Gastroesophageal sphincter (tissue), 4 donors: ENCODE measurements at regions not wholly inside any gene's neighbourhood (a gene's known extent, or its start where the extent isn't known, plus 50 kb on each side); places are given as distances from the start of the nearest gene placed in this dataset.

Source experiments
- ATAC-seq: fragments of 150-250 bp; one replicate; pipeline ENCODE4 v1.9.1; 2016; ENCODE audit warnings: mild to moderate bottlenecking, moderate library complexity
- H3K27ac ChIP-seq, 4 donors: fragments of 200-600 bp; sonication (generic) in 3 of 4; 1 replicate in 3 of 4; 2 replicates in 1 of 4; pipeline ENCODE4 v1.5.1; 2016 to 2019
- H3K27me3 ChIP-seq: fragments of 200-600 bp; sonication (generic); one replicate; pipeline ENCODE4 v1.5.1; 2019
- H3K36me3 ChIP-seq, 2 donors: fragments of 200-600 bp; sonication (generic); one replicate each; pipeline ENCODE4 v1.5.1; 2019; ENCODE audit warnings: control low read depth in 1 of 2
- H3K4me1 ChIP-seq, 3 donors: fragments of 200-600 bp; sonication (generic); 1 replicate in 2 of 3; 2 replicates in 1 of 3; pipeline ENCODE4 v1.5.1; 2016 to 2019; ENCODE audit warnings: control low read depth in 2 of 3
- H3K4me3 ChIP-seq, 2 donors: fragments of 200-600 bp; sonication (generic); one replicate each; pipeline ENCODE4 v1.5.1; 2019; ENCODE audit warnings: mild to moderate bottlenecking in 1 of 2, moderate library complexity in 1 of 2
- H3K9me3 ChIP-seq, 3 donors: fragments of 200-600 bp; sonication (generic); one replicate each; pipeline ENCODE4 v1.5.1; 2017 to 2019; ENCODE audit warnings: control low read depth in 2 of 3
- CTCF ChIP-seq, 4 experiments: fragments of 200-600 bp in 2 of 4; fragments of 450-650 bp in 2 of 4; sonication (generic) in 1 of 4; IDR thresholded peaks; one replicate each; pipeline ENCODE4 v1.5.1; 2017 to 2019; ENCODE audit warnings: antibody characterized with exemption in 4 of 4, mild to moderate bottlenecking in 2 of 4, moderate library complexity in 2 of 4
- EP300 ChIP-seq: sonication (generic); formaldehyde crosslinking; IDR thresholded peaks from one replicate; pipeline ENCODE4 v1.6.1; 2017; ENCODE audit warnings: antibody characterized with exemption, mild to moderate bottlenecking
- POLR2A ChIP-seq, 2 donors: fragments of 450-650 bp; IDR thresholded peaks; one replicate each; pipeline ENCODE4 v1.6.1; 2017; ENCODE audit warnings: antibody characterized with exemption in 2 of 2, mild to moderate bottlenecking in 2 of 2, moderate library complexity in 1 of 2
- POLR2AphosphoS5 ChIP-seq: sonication (generic); formaldehyde crosslinking; IDR thresholded peaks from one replicate; pipeline ENCODE4 v1.6.1; 2017; ENCODE audit warnings: antibody characterized with exemption
- WGBS, 2 donors: methylation state at CpG; one replicate each; pipeline ENCODE4 v1.1.5; 2018; ENCODE audit warnings: low coverage in 1 of 2; 5-methylcytosine and 5-hydroxymethylcytosine counted together

- H3K27ac ChIP-seq = no peak overlapping the region
- ATAC-seq = no peak
- WGBS, 2 donors = 81 to 83% methylated on average over 3 of the region's 3 CpGs
Measured at GRCh38 chr12:24751181-24751580, 197.7 kb downstream of the BCAT1 start.

DNA sequence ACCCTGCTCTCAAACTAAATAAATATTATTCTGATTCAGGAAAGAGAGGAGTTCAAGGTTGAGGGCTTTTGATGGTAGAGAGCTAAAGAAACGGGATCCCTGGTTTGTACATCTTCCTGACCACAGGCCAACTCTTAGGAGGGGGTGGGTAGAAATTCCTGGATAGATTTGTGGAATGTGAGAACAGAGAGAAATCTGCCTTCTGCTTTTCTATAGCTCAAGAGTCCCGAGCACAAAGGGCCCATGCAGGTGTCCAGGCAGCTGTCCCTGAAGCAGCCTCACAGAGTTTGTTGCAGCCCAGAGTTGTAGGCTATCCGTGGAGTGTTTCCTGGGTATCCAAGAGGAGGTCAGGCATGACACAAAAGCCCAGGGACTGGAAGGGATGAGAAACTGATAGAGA lies 198.6 kb downstream of the BCAT1 start:
- no peak for TF ChIP-seq POLR2AphosphoS5
- TF ChIP-seq POLR2A (IDR thresholded peaks at IDR 0.05) = no peak
- TF ChIP-seq EP300 = no peak
- TF ChIP-seq CTCF (IDR thresholded peaks at IDR 0.05) = no peak
- no peaks in the 10 kb centered on the region for H3K4me1 ChIP-seq
- no peak overlapping the region for H3K4me3 ChIP-seq
- H3K27ac ChIP-seq = no peak overlapping the region
- no peaks in the 10 kb centered on the region for H3K27me3 ChIP-seq
- ATAC-seq = no peak
- H3K36me3 ChIP-seq = no peaks in the 10 kb centered on the region
- H3K9me3 ChIP-seq = no peaks in the 10 kb centered on the region
- WGBS, 2 donors = 73 to 81% methylated on average over 3 of the region's 3 CpGs

More at GRCh38 chr12:24751181-24751580, 197.7 kb downstream of the BCAT1 start:
- H3K4me3 ChIP-seq = no peak overlapping the region
- no peaks in the 10 kb centered on the region for H3K9me3 ChIP-seq
- no peaks in the 10 kb centered on the region for H3K27me3 ChIP-seq
- TF ChIP-seq POLR2AphosphoS5 (no peak), POLR2A (IDR thresholded peaks at IDR 0.05) (no peak), EP300 (no peak), CTCF (IDR thresholded peaks at IDR 0.05) (no peak)
- H3K36me3 ChIP-seq = no peaks in the 10 kb centered on the region
- no peaks in the 10 kb centered on the region for H3K4me1 ChIP-seq

- no peak for ATAC-seq
- TF ChIP-seq POLR2AphosphoS5 (no peak), POLR2A (IDR thresholded peaks at IDR 0.05) (no peak), CTCF (IDR thresholded peaks at IDR 0.05) (no peak), EP300 (no peak)
- 92 to 93% methylated on average over 3 of the region's 3 CpGs for WGBS, 2 donors
- no peak overlapping the region for H3K4me3 ChIP-seq
- H3K4me1 ChIP-seq = no peaks in the 10 kb centered on the region
- H3K27ac ChIP-seq = no peak overlapping the region
- H3K27me3 ChIP-seq = no peaks in the 10 kb centered on the region
- H3K36me3 ChIP-seq = no peaks in the 10 kb centered on the region
- H3K9me3 ChIP-seq = no peaks in the 10 kb centered on the region
Measured at GRCh38 chr12:24749171-24749570, 199.7 kb downstream of the BCAT1 start.

- no peaks in the 10 kb centered on the region for H3K4me1 ChIP-seq
- H3K36me3 ChIP-seq = no peaks in the 10 kb centered on the region
- no peaks in the 10 kb centered on the region for H3K9me3 ChIP-seq
- WGBS, 2 donors = 70 to 86% methylated on average over 8 to 11 of the region's 11 CpGs
- no peak overlapping the region for H3K4me3 ChIP-seq
- TF ChIP-seq POLR2A (IDR thresholded peaks at IDR 0.05) (no peak), POLR2AphosphoS5 (no peak), EP300 (no peak), CTCF (IDR thresholded peaks at IDR 0.05) (no peak)
- no peaks in the 10 kb centered on the region for H3K27me3 ChIP-seq
- no peak for ATAC-seq
- H3K27ac ChIP-seq = no peak overlapping the region
Measured at GRCh38 chr12:24748326-24748725, 200.6 kb downstream of the BCAT1 start.

DNA sequence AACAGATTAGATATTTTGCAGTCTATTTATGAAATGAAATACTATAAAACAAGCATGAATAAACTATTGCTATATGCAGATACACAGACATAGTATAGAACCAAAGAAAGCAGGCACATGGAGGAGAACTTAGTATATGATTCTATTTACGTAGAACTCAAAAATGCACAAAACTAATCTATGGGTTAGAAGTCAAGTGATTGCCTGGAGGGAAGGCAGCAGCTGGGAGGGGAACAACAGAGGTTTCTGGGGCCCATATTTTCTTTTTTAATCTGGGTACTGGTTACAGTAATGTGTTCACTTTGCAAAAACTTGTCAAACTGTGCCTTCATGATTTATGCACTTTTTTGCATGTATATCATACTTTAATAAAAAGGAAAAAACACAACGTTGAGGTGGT lies 202.0 kb downstream of the BCAT1 start:
- ATAC-seq = no peak
- WGBS, 2 donors = 59 to 66% methylated on average over 2 of the region's 2 CpGs
- TF ChIP-seq POLR2A (IDR thresholded peaks at IDR 0.05) (no peak), POLR2AphosphoS5 (no peak), EP300 (no peak), CTCF (IDR thresholded peaks at IDR 0.05) (no peak)

More for the DNA sequence above, 202.0 kb downstream of the BCAT1 start:
- H3K9me3 ChIP-seq = no peaks in the 10 kb centered on the region
- H3K4me1 ChIP-seq = no peaks in the 10 kb centered on the region
- no peak overlapping the region for H3K27ac ChIP-seq
- H3K27me3 ChIP-seq = no peaks in the 10 kb centered on the region
- no peak overlapping the region for H3K4me3 ChIP-seq
- H3K36me3 ChIP-seq = no peaks in the 10 kb centered on the region
